Transverse colon (tissue), 4 donors: ENCODE measurements at regions not wholly inside any gene's neighbourhood (a gene's known extent, or its start where the extent isn't known, plus 50 kb on each side); places are given as distances from the start of the nearest gene placed in this dataset.

Experiments used
- DNase-seq: peaks from one replicate; pipeline ENCODE4 v3.0.0-alpha.2; 2019
- H3K27ac ChIP-seq, 4 donors: fragments of 200-600 bp; sonication (generic); 2 replicates each; pipeline ENCODE4 v1.5.1; 2016 to 2018; ENCODE audit warnings: inconsistent platforms in 4 of 4
- H3K27me3 ChIP-seq: fragments of 200-600 bp; sonication (generic); 2 replicates; pipeline ENCODE4 v1.5.1; 2017; ENCODE audit warnings: inconsistent platforms
- H3K36me3 ChIP-seq, 4 donors: fragments of 200-600 bp; sonication (generic); 2 replicates each; pipeline ENCODE4 v1.5.1; 2017 to 2019; ENCODE audit warnings: inconsistent platforms in 4 of 4
- H3K4me1 ChIP-seq, 4 donors: fragments of 200-600 bp; sonication (generic); 2 replicates each; pipeline ENCODE4 v1.5.1; 2017 to 2020; ENCODE audit warnings: inconsistent platforms in 4 of 4
- H3K4me3 ChIP-seq, 4 donors: fragments of 200-600 bp; sonication (generic); 1 replicate in 1 of 4; 2 replicates in 3 of 4; pipeline versions ENCODE4 v1.5.1 to v1.6.1; 2017 to 2019; ENCODE audit warnings: inconsistent platforms in 4 of 4
- H3K9me3 ChIP-seq, 2 donors: fragments of 200-600 bp; sonication (generic); 2 replicates each; pipeline ENCODE4 v1.5.1; 2017 to 2019; ENCODE audit warnings: inconsistent platforms in 2 of 2
- EP300 ChIP-seq: sonication (generic); formaldehyde crosslinking; IDR thresholded peaks from one replicate; pipeline ENCODE4 v1.6.1; 2017; ENCODE audit warnings: antibody characterized with exemption, low read depth
- POLR2A ChIP-seq: fragments of 450-650 bp; IDR thresholded peaks from one replicate; pipeline ENCODE4 v1.6.1; 2016; ENCODE audit warnings: antibody characterized with exemption, mild to moderate bottlenecking, moderate library complexity
- POLR2AphosphoS5 ChIP-seq, 3 donors: sonication (generic); formaldehyde crosslinking; IDR thresholded peaks; one replicate each; pipeline ENCODE4 v1.6.1; 2016; ENCODE audit warnings: antibody characterized with exemption in 3 of 3
- WGBS, 2 donors: methylation state at CpG; one replicate each; pipeline ENCODE4 v1.1.5; 2018; ENCODE audit warnings: low coverage in 1 of 2; 5-methylcytosine and 5-hydroxymethylcytosine counted together
- in situ Hi-C, 4 donors: fragments of 200-750 bp; cut with MboI; loops; one replicate each; pipeline versions ENCODE4 v1.15.0 to v1.15.1; 2017; ENCODE audit warnings: low sequenced_read_pairs in 3 of 4, low pct_ligation_motif_present in 1 of 4, low pct_unique_long_range_greater_than_20kb in 1 of 4
- intact Hi-C: fragments of 100-400 bp; cut with DNase I; formaldehyde crosslinking; loops from one replicate; pipeline ENCODE4 v1.15.1; 2023; ENCODE audit warnings: low total_unique reads
- TF ChIP-seq, protein P1 (sequence below), 5 experiments: fragments of 200-600 bp in 3 of 5; fragments of 450-650 bp in 2 of 5; sonication (generic) in 3 of 5; IDR thresholded peaks; 1 replicate in 2 of 5; 2 replicates in 3 of 5; pipeline ENCODE4 v1.5.1; 2016 to 2017; ENCODE audit warnings: antibody characterized with exemption in 5 of 5, inconsistent platforms in 3 of 5, mild to moderate bottlenecking in 2 of 5, moderate library complexity in 1 of 5

DNA sequence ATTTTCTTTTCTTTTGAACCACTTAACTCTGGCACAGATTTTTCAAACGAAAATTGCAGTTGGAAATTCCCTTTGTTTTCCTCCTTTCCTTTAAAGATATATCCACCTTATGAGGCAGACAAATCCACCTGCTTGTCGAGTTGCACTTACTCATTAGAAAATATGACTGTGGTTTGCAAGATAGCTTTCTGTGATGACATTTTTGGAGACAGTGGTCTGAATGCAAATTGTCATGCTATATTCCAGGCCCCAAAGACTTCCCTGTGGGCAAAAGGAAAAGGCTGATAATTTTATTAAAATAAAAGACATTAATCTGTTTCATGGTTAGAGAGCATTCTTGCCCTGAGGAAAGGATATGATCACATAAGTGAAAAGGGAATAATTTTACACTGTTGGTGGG lies 120.6 kb downstream of the TNFSF18 start:
- in situ Hi-C loops (no loop called here), intact Hi-C loops (no loop called here)
- H3K36me3 ChIP-seq, result no peaks in the 10 kb centered on the region
- H3K4me3 ChIP-seq, result no peak overlapping the region
- TF ChIP-seq EP300 (no peak), POLR2A (no peak), POLR2AphosphoS5 (IDR thresholded peaks at IDR 0.05) (no peak)
- TF ChIP-seq, protein P1, sequence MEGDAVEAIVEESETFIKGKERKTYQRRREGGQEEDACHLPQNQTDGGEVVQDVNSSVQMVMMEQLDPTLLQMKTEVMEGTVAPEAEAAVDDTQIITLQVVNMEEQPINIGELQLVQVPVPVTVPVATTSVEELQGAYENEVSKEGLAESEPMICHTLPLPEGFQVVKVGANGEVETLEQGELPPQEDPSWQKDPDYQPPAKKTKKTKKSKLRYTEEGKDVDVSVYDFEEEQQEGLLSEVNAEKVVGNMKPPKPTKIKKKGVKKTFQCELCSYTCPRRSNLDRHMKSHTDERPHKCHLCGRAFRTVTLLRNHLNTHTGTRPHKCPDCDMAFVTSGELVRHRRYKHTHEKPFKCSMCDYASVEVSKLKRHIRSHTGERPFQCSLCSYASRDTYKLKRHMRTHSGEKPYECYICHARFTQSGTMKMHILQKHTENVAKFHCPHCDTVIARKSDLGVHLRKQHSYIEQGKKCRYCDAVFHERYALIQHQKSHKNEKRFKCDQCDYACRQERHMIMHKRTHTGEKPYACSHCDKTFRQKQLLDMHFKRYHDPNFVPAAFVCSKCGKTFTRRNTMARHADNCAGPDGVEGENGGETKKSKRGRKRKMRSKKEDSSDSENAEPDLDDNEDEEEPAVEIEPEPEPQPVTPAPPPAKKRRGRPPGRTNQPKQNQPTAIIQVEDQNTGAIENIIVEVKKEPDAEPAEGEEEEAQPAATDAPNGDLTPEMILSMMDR (IDR thresholded peaks at IDR 0.05), result no peak
- WGBS, 2 donors, result 37 to 43% methylated on average over 2 of the region's 2 CpGs
- no peaks in the 10 kb centered on the region for H3K9me3 ChIP-seq
- no peaks in the 10 kb centered on the region for H3K27me3 ChIP-seq
- no peak for DNase-seq
- peaks cover 0 to 5% (median 0%) of the 10 kb centered on the region in 4 donors for H3K4me1 ChIP-seq
- H3K27ac ChIP-seq, result no peak overlapping the region

DNA sequence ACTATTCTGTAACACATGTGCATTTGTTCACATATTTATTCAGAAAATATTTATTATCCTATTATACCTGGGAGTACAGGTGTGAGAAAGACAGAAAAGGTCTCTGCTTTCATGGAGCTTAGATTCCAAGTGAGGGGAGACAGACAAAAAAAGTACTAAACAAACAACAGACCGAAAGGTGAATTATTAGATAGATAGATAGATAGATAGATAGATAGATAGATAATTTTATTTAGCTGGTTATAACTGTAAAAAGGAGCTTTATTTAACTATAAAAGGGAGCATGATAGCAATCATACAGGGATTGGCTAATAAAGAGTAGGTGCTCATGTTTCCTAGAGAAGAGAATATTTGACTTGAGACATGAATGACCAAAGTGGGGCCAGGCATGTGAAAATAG lies 119.4 kb downstream of the TNFSF18 start:
- DNase-seq, result no peak
- no peak overlapping the region for H3K4me3 ChIP-seq
- in situ Hi-C loops, result no loop called here
- no peaks in the 10 kb centered on the region for H3K36me3 ChIP-seq
- intact Hi-C loops, result no loop called here
- H3K9me3 ChIP-seq, result no peaks in the 10 kb centered on the region
- no peak for TF ChIP-seq EP300
- TF ChIP-seq POLR2A, result no peak
- no peak for TF ChIP-seq POLR2AphosphoS5 (IDR thresholded peaks at IDR 0.05)
- TF ChIP-seq, protein P1 (IDR thresholded peaks at IDR 0.05), result no peak
- WGBS, 2 donors, result 82 to 100% methylated on average over 1 of the region's 1 CpG
- no peaks in the 10 kb centered on the region for H3K27me3 ChIP-seq
- H3K4me1 ChIP-seq, result peaks cover 0 to 5% (median 0%) of the 10 kb centered on the region in 4 donors
- no peak overlapping the region for H3K27ac ChIP-seq

- TF ChIP-seq, protein P1 (IDR thresholded peaks at IDR 0.05), result no peak
- TF ChIP-seq POLR2AphosphoS5 (IDR thresholded peaks at IDR 0.05) (no peak), POLR2A (no peak), EP300 (no peak)
- in situ Hi-C loops (no loop called here), intact Hi-C loops (no loop called here)
- Histone ChIP-seq H3K9me3 (no peaks in the 10 kb centered on the region), H3K27me3 (no peaks in the 10 kb centered on the region), H3K27ac (no peak overlapping the region), H3K36me3 (no peaks in the 10 kb centered on the region), H3K4me1 (peaks cover 0 to 5% (median 0%) of the 10 kb centered on the region in 4 donors), H3K4me3 (no peak overlapping the region)
- WGBS, 2 donors, result 73 to 74% methylated on average over 4 of the region's 4 CpGs
- no peak for DNase-seq
Observed at GRCh38 chr1:172931761-172932160, 119.0 kb downstream of the TNFSF18 start.

GRCh38 chr1:172932981-172933380 lies 117.8 kb downstream of the TNFSF18 start:
- peaks cover 0 to 5% (median 0%) of the 10 kb centered on the region in 4 donors for H3K4me1 ChIP-seq
- TF ChIP-seq, protein P1 (IDR thresholded peaks at IDR 0.05), result no peak
- TF ChIP-seq POLR2A (no peak), EP300 (no peak), POLR2AphosphoS5 (IDR thresholded peaks at IDR 0.05) (no peak)
- WGBS, 2 donors, result 71% methylated on average over 1 of the region's 1 CpG
- H3K27me3 ChIP-seq, result no peaks in the 10 kb centered on the region
- no peaks in the 10 kb centered on the region for H3K9me3 ChIP-seq
- H3K27ac ChIP-seq, result peak overlapping the region in 3 of 4 donors; percentile 13 to 66 (median 64)
- H3K36me3 ChIP-seq, result no peaks in the 10 kb centered on the region
- no peak for DNase-seq
- intact Hi-C loops, result no loop called here
- no peak overlapping the region for H3K4me3 ChIP-seq
- in situ Hi-C loops, result no loop called here
